Tibial nerve (tissue), 4 donors: ENCODE measurements at regions not wholly inside any gene's neighbourhood (a gene's known extent, or its start where the extent isn't known, plus 50 kb on each side); places are given as distances from the start of the nearest gene placed in this dataset.

Source experiments
- EP300 ChIP-seq, 2 donors: sonication (generic); formaldehyde crosslinking; IDR thresholded peaks; one replicate each; pipeline ENCODE4 v1.6.1; 2017; ENCODE audit warnings: antibody characterized with exemption in 2 of 2, mild to moderate bottlenecking in 1 of 2
- POLR2A ChIP-seq, 2 donors: fragments of 450-650 bp; IDR thresholded peaks; one replicate each; pipeline ENCODE4 v1.6.1; 2017; ENCODE audit warnings: antibody characterized with exemption in 2 of 2, mild to moderate bottlenecking in 2 of 2, moderate library complexity in 2 of 2
- TF ChIP-seq, protein P1 (sequence below), 5 experiments: fragments of 200-600 bp in 3 of 5; fragments of 450-650 bp in 2 of 5; sonication (generic) in 3 of 5; IDR thresholded peaks; one replicate each; pipeline ENCODE4 v1.5.1; 2016 to 2019; ENCODE audit warnings: antibody characterized with exemption in 5 of 5, mild to moderate bottlenecking in 3 of 5, moderate library complexity in 2 of 5

DNA sequence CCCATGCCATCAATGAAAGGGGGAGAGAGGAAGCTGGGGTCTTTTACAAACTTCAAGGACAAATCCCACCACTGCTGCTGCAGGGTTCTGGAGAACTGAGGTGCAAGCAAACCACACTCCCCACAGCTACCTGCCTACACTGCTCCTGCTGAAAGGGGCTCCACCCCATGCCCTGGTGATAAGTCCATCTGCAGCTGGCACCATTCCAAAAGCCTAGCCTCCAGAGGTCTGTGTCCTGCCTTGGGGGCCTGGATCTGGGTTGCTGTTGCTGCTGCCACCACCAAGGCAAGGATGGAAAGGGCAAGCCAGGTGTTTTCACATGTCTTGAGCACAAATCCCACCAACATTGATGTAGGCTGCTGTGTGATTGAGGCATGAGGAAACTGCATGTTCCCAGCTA is 97.4 kb upstream of the UBE2E3 start:
- TF ChIP-seq, protein P1, sequence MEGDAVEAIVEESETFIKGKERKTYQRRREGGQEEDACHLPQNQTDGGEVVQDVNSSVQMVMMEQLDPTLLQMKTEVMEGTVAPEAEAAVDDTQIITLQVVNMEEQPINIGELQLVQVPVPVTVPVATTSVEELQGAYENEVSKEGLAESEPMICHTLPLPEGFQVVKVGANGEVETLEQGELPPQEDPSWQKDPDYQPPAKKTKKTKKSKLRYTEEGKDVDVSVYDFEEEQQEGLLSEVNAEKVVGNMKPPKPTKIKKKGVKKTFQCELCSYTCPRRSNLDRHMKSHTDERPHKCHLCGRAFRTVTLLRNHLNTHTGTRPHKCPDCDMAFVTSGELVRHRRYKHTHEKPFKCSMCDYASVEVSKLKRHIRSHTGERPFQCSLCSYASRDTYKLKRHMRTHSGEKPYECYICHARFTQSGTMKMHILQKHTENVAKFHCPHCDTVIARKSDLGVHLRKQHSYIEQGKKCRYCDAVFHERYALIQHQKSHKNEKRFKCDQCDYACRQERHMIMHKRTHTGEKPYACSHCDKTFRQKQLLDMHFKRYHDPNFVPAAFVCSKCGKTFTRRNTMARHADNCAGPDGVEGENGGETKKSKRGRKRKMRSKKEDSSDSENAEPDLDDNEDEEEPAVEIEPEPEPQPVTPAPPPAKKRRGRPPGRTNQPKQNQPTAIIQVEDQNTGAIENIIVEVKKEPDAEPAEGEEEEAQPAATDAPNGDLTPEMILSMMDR (IDR thresholded peaks at IDR 0.05), result no peak
- TF ChIP-seq POLR2A (IDR thresholded peaks at IDR 0.05) (no peak), EP300 (IDR thresholded peaks at IDR 0.05) (no peak)
